Stimulated activated CD8-positive, alpha-beta memory T cell treated with anti-CD3 and anti-CD28 coated beads, Interleukin-15, amount 100 ng/mL, for 48 hours (primary cell): ENCODE measurements at regions not wholly inside any gene's neighbourhood (a gene's known extent, or its start where the extent isn't known, plus 50 kb on each side); places are given as distances from the start of the nearest gene placed in this dataset.
A peak's percentile ranks its signal among the peaks of the same experiment; 100 is the strongest.
"Not testable (repeated sequence)": the region's sequence is repeated elsewhere in the genome, so short reads cannot be mapped to it uniquely, and the experiment has no call there.

ENCODE experiments used
- DNase-seq, 2 donors: peaks; one replicate each; pipeline ENCODE4 v3.0.0-alpha.2; 2020; ENCODE audit warnings: low read depth in 2 of 2

GRCh38 chr14:101634850-101635748, 73.8 kb downstream of the DIO3 start:
- no peak for DNase-seq

- DNase-seq = peak; percentile 25 to 51
These were observed 74.7 kb downstream of the DIO3 start for GRCh38 chr14:101635749-101636560.

GRCh38 chr14:101639241-101639833, 78.0 kb downstream of the DIO3 start:
- no peak for DNase-seq

- no peak for DNase-seq
These were observed 82.4 kb downstream of the DIO3 start for GRCh38 chr14:101643651-101644050.

GRCh38 chr14:101654051-101654450, 92.8 kb downstream of the DIO3 start:
- no peak for DNase-seq

GRCh38 chr14:101657372-101657771, 96.1 kb downstream of the DIO3 start:
- no peak for DNase-seq

GRCh38 chr14:101665478-101666078, 95.9 kb upstream of the PPP2R5C start:
- peak; percentile 4 to 22 for DNase-seq

- DNase-seq = no peak
These were observed 95.2 kb upstream of the PPP2R5C start for GRCh38 chr14:101666264-101666663.

GRCh38 chr14:101669629-101670028, 91.9 kb upstream of the PPP2R5C start:
- DNase-seq = no peak

GRCh38 chr14:101673873-101674272, 87.6 kb upstream of the PPP2R5C start:
- DNase-seq = no peak

GRCh38 chr14:101675835-101676234, 85.7 kb upstream of the PPP2R5C start:
- DNase-seq = not testable (repeated sequence)

- not testable (repeated sequence) for DNase-seq
These were observed 83.6 kb upstream of the PPP2R5C start for GRCh38 chr14:101677912-101678327.

- no peak for DNase-seq
These were observed 79.7 kb upstream of the PPP2R5C start for GRCh38 chr14:101681795-101682194.

GRCh38 chr14:101683365-101683764, 78.1 kb upstream of the PPP2R5C start:
- no peak for DNase-seq

GRCh38 chr14:101687756-101688546, 73.6 kb upstream of the PPP2R5C start:
- no peak for DNase-seq

- no peak for DNase-seq
These were observed 72.4 kb upstream of the PPP2R5C start for GRCh38 chr14:101689039-101689501.

GRCh38 chr14:101689966-101690365, 71.5 kb upstream of the PPP2R5C start:
- DNase-seq = not testable (repeated sequence)

- DNase-seq = no peak
These were observed 65.8 kb upstream of the PPP2R5C start for GRCh38 chr14:101695659-101696058.

- DNase-seq = no peak
These were observed 57.4 kb upstream of the PPP2R5C start for GRCh38 chr14:101704140-101704539.

GRCh38 chr14:101705733-101706508, 55.6 kb upstream of the PPP2R5C start:
- peak in 1 of 2 donors; percentile 18 for DNase-seq
